ENCODE measurements at regions not wholly inside any gene's neighbourhood (a gene's known extent, or its start where the extent isn't known, plus 50 kb on each side); places are given as distances from the start of the nearest gene placed in this dataset.
"Not testable (repeated sequence)": the region's sequence is repeated elsewhere in the genome, so short reads cannot be mapped to it uniquely, and the experiment has no call there.

GRCh38 chr7:155394413-155394812 lies 63.5 kb upstream of the EN2 start:
- H3K27ac Mint-ChIP-seq (ENCODE audit: low read depth): no peak overlapping the region
- no peak overlapping the region for H3K4me3 Mint-ChIP-seq
- no peaks in the 10 kb centered on the region for H3K36me3 Mint-ChIP-seq (ENCODE audit: insufficient read depth)
- no peak for ATAC-seq (replicated peaks; ENCODE audit: extremely low read depth, poor library complexity, severe bottlenecking)
- no peaks in the 10 kb centered on the region for H3K9me3 Mint-ChIP-seq
- H3K4me1 Mint-ChIP-seq: no peaks in the 10 kb centered on the region
- peaks cover 75% of the 10 kb centered on the region for H3K27me3 Mint-ChIP-seq
- no peak for DNase-seq (ENCODE audit: low spot score in 2 of 2)

- DNase-seq (ENCODE audit: low spot score in 2 of 2) (no peak), ATAC-seq (replicated peaks; ENCODE audit: extremely low read depth, poor library complexity, severe bottlenecking) (no peak)
Measured at GRCh38 chr7:155395176-155395797, 62.6 kb upstream of the EN2 start.

GRCh38 chr7:155396661-155397060 lies 61.3 kb upstream of the EN2 start:
- no peak overlapping the region for H3K27ac Mint-ChIP-seq (ENCODE audit: low read depth)
- no peaks in the 10 kb centered on the region for H3K4me1 Mint-ChIP-seq
- no peaks in the 10 kb centered on the region for H3K9me3 Mint-ChIP-seq
- DNase-seq (ENCODE audit: low spot score in 2 of 2) (no peak), ATAC-seq (replicated peaks; ENCODE audit: extremely low read depth, poor library complexity, severe bottlenecking) (no peak)
- no peaks in the 10 kb centered on the region for H3K36me3 Mint-ChIP-seq (ENCODE audit: insufficient read depth)
- H3K4me3 Mint-ChIP-seq: no peak overlapping the region
- H3K27me3 Mint-ChIP-seq: peaks cover 59% of the 10 kb centered on the region

More at GRCh38 chr7:155395176-155395797, 62.6 kb upstream of the EN2 start:
- peaks cover 69% of the 10 kb centered on the region for H3K27me3 Mint-ChIP-seq
- no peaks in the 10 kb centered on the region for H3K4me1 Mint-ChIP-seq
- H3K4me3 Mint-ChIP-seq: no peak overlapping the region
- H3K9me3 Mint-ChIP-seq: no peaks in the 10 kb centered on the region
- H3K27ac Mint-ChIP-seq (ENCODE audit: low read depth): no peak overlapping the region
- H3K36me3 Mint-ChIP-seq (ENCODE audit: insufficient read depth): no peaks in the 10 kb centered on the region

- H3K9me3 Mint-ChIP-seq; H3K27ac Mint-ChIP-seq (ENCODE audit: low read depth): not testable (repeated sequence)
Measured at GRCh38 chr7:155397758-155398714, 59.9 kb upstream of the EN2 start.

GRCh38 chr7:155398944-155399343 lies 59.0 kb upstream of the EN2 start:
- Mint-ChIP-seq H3K4me3 (no peak overlapping the region), H3K36me3 (ENCODE audit: insufficient read depth) (no peaks in the 10 kb centered on the region), H3K27ac (ENCODE audit: low read depth) (no peak overlapping the region), H3K4me1 (no peaks in the 10 kb centered on the region), H3K27me3 (peaks cover 62% of the 10 kb centered on the region), H3K9me3 (no peaks in the 10 kb centered on the region)
- ATAC-seq (replicated peaks; ENCODE audit: extremely low read depth, poor library complexity, severe bottlenecking): no peak
- DNase-seq (ENCODE audit: low spot score in 2 of 2): no peak

More at GRCh38 chr7:155397758-155398714, 59.9 kb upstream of the EN2 start:
- not testable (repeated sequence) for H3K36me3 Mint-ChIP-seq (ENCODE audit: insufficient read depth); H3K4me3 Mint-ChIP-seq; ATAC-seq (replicated peaks; ENCODE audit: extremely low read depth, poor library complexity, severe bottlenecking); H3K4me1 Mint-ChIP-seq; DNase-seq (ENCODE audit: low spot score in 2 of 2)
- H3K27me3 Mint-ChIP-seq: peaks cover 61% of the 10 kb centered on the region

GRCh38 chr7:155399577-155399976 lies 58.4 kb upstream of the EN2 start:
- H3K4me1 Mint-ChIP-seq: no peaks in the 10 kb centered on the region
- DNase-seq (ENCODE audit: low spot score in 2 of 2) (no peak), ATAC-seq (replicated peaks; ENCODE audit: extremely low read depth, poor library complexity, severe bottlenecking) (no peak)
- H3K36me3 Mint-ChIP-seq (ENCODE audit: insufficient read depth): no peaks in the 10 kb centered on the region
- no peak overlapping the region for H3K27ac Mint-ChIP-seq (ENCODE audit: low read depth)
- H3K4me3 Mint-ChIP-seq: no peak overlapping the region
- H3K27me3 Mint-ChIP-seq: peaks cover 56% of the 10 kb centered on the region
- no peaks in the 10 kb centered on the region for H3K9me3 Mint-ChIP-seq

GRCh38 chr7:155401231-155401630 lies 56.7 kb upstream of the EN2 start:
- no peaks in the 10 kb centered on the region for H3K9me3 Mint-ChIP-seq
- no peak for ATAC-seq (replicated peaks; ENCODE audit: extremely low read depth, poor library complexity, severe bottlenecking)
- H3K36me3 Mint-ChIP-seq (ENCODE audit: insufficient read depth): no peaks in the 10 kb centered on the region
- DNase-seq (ENCODE audit: low spot score in 2 of 2): no peak
- peaks cover 49% of the 10 kb centered on the region for H3K27me3 Mint-ChIP-seq
- H3K27ac Mint-ChIP-seq (ENCODE audit: low read depth): no peak overlapping the region
- H3K4me3 Mint-ChIP-seq: no peak overlapping the region
- H3K4me1 Mint-ChIP-seq: peaks cover 5% of the 10 kb centered on the region

- no peak overlapping the region for H3K4me3 Mint-ChIP-seq
- H3K27ac Mint-ChIP-seq (ENCODE audit: low read depth): no peak overlapping the region
- peaks cover 6% of the 10 kb centered on the region for H3K4me1 Mint-ChIP-seq
- no peaks in the 10 kb centered on the region for H3K9me3 Mint-ChIP-seq
- no peak for DNase-seq (ENCODE audit: low spot score in 2 of 2)
- no peak for ATAC-seq (replicated peaks; ENCODE audit: extremely low read depth, poor library complexity, severe bottlenecking)
- peaks cover 45% of the 10 kb centered on the region for H3K27me3 Mint-ChIP-seq
- no peaks in the 10 kb centered on the region for H3K36me3 Mint-ChIP-seq (ENCODE audit: insufficient read depth)
Measured at GRCh38 chr7:155401884-155402283, 56.0 kb upstream of the EN2 start.

GRCh38 chr7:155402941-155403340 lies 55.0 kb upstream of the EN2 start:
- Mint-ChIP-seq H3K36me3 (ENCODE audit: insufficient read depth) (no peaks in the 10 kb centered on the region), H3K9me3 (no peaks in the 10 kb centered on the region), H3K4me1 (peaks cover 6% of the 10 kb centered on the region), H3K4me3 (no peak overlapping the region), H3K27ac (ENCODE audit: low read depth) (no peak overlapping the region), H3K27me3 (peaks cover 38% of the 10 kb centered on the region)
- DNase-seq (ENCODE audit: low spot score in 2 of 2) (no peak), ATAC-seq (replicated peaks; ENCODE audit: extremely low read depth, poor library complexity, severe bottlenecking) (no peak)

- H3K27ac Mint-ChIP-seq (ENCODE audit: low read depth): no peak overlapping the region
- DNase-seq (ENCODE audit: low spot score in 2 of 2) (no peak), ATAC-seq (replicated peaks; ENCODE audit: extremely low read depth, poor library complexity, severe bottlenecking) (no peak)
- no peaks in the 10 kb centered on the region for H3K9me3 Mint-ChIP-seq
- H3K4me3 Mint-ChIP-seq: no peak overlapping the region
- H3K4me1 Mint-ChIP-seq: peaks cover 15% of the 10 kb centered on the region
- H3K36me3 Mint-ChIP-seq (ENCODE audit: insufficient read depth): no peaks in the 10 kb centered on the region
- H3K27me3 Mint-ChIP-seq: peaks cover 37% of the 10 kb centered on the region
Measured at GRCh38 chr7:155404976-155405375, 53.0 kb upstream of the EN2 start.

- H3K9me3 Mint-ChIP-seq: no peaks in the 10 kb centered on the region
- H3K4me1 Mint-ChIP-seq: peaks cover 15% of the 10 kb centered on the region
- H3K4me3 Mint-ChIP-seq: no peak overlapping the region
- H3K27me3 Mint-ChIP-seq: peaks cover 42% of the 10 kb centered on the region
- H3K27ac Mint-ChIP-seq (ENCODE audit: low read depth): no peak overlapping the region
- no peaks in the 10 kb centered on the region for H3K36me3 Mint-ChIP-seq (ENCODE audit: insufficient read depth)
- DNase-seq (ENCODE audit: low spot score in 2 of 2): no peak
- ATAC-seq (replicated peaks; ENCODE audit: extremely low read depth, poor library complexity, severe bottlenecking): peak; percentile 46
Measured at GRCh38 chr7:155405399-155406318, 52.3 kb upstream of the EN2 start.

GRCh38 chr7:155407799-155408198 lies 50.1 kb upstream of the EN2 start:
- peaks cover 19% of the 10 kb centered on the region for H3K4me1 Mint-ChIP-seq
- H3K4me3 Mint-ChIP-seq: no peak overlapping the region
- no peaks in the 10 kb centered on the region for H3K36me3 Mint-ChIP-seq (ENCODE audit: insufficient read depth)
- no peak for DNase-seq (ENCODE audit: low spot score in 2 of 2)
- no peaks in the 10 kb centered on the region for H3K9me3 Mint-ChIP-seq
- H3K27me3 Mint-ChIP-seq: peaks cover 47% of the 10 kb centered on the region
- no peak overlapping the region for H3K27ac Mint-ChIP-seq (ENCODE audit: low read depth)
- no peak for ATAC-seq (replicated peaks; ENCODE audit: extremely low read depth, poor library complexity, severe bottlenecking)

Data from central memory CD8-positive, alpha-beta T cell (primary cell).